Naive thymus-derived CD8-positive, alpha-beta T cell (primary cell): ENCODE measurements at regions not wholly inside any gene's neighbourhood (a gene's known extent, or its start where the extent isn't known, plus 50 kb on each side); places are given as distances from the start of the nearest gene placed in this dataset.
"Not testable (repeated sequence)": the region's sequence is repeated elsewhere in the genome, so short reads cannot be mapped to it uniquely, and the experiment has no call there.

Source experiments
- ATAC-seq, 2 donors: fragments of 150-1000 bp; cut with Tn5 transposase in 1 of 2; sonication (Bioruptor Pico), chemical (Tn5 transposase) in 1 of 2; 1 replicate in 1 of 2; 2 replicates in 1 of 2; pipeline ENCODE4 v1.10.0; 2021; ENCODE audit warnings: mild to moderate bottlenecking in 2 of 2, moderate library complexity in 2 of 2
- POLR2A ChIA-PET: fragments of 350-600 bp; sonication (Branson Sonifier 250); formaldehyde crosslinking; loops from one replicate; lab custom pipeline; 2021; ENCODE audit warnings: antibody characterized with exemption; lab: Charles Lee
- DNase-seq, 10 donors: peaks; one replicate each; pipeline versions ENCODE4 v3.0.0 to v3.0.0-alpha.2; 2020 to 2022
- H3K27ac Mint-ChIP-seq, 10 donors: one replicate each; pipeline ENCODE4 v1.8.0; 2020 to 2022; ENCODE audit warnings: mild to moderate bottlenecking in 10 of 10, mixed read lengths in 10 of 10, moderate library complexity in 4 of 10, inconsistent platforms in 1 of 10
- H3K27me3 Mint-ChIP-seq, 5 donors: one replicate each; pipeline ENCODE4 v1.8.0; 2021 to 2022; ENCODE audit warnings: mixed read lengths in 5 of 5
- H3K36me3 Mint-ChIP-seq, 3 donors: one replicate each; pipeline ENCODE4 v1.8.0; 2020 to 2022; ENCODE audit warnings: mixed read lengths in 3 of 3, mild to moderate bottlenecking in 2 of 3, inconsistent platforms in 1 of 3
- H3K4me1 Mint-ChIP-seq, 4 donors: one replicate each; pipeline ENCODE4 v1.8.0; 2021 to 2022; ENCODE audit warnings: mixed read lengths in 4 of 4
- H3K4me3 Mint-ChIP-seq, 10 donors: one replicate each; pipeline ENCODE4 v1.8.0; 2020 to 2022; ENCODE audit warnings: mild to moderate bottlenecking in 10 of 10, mixed read lengths in 10 of 10, moderate library complexity in 6 of 10, inconsistent platforms in 1 of 10
- H3K9me3 Mint-ChIP-seq, 9 donors: one replicate each; pipeline ENCODE4 v1.8.0; 2020 to 2022; ENCODE audit warnings: mixed read lengths in 9 of 9, mild to moderate bottlenecking in 3 of 9, inconsistent platforms in 1 of 9, moderate library complexity in 1 of 9

DNA sequence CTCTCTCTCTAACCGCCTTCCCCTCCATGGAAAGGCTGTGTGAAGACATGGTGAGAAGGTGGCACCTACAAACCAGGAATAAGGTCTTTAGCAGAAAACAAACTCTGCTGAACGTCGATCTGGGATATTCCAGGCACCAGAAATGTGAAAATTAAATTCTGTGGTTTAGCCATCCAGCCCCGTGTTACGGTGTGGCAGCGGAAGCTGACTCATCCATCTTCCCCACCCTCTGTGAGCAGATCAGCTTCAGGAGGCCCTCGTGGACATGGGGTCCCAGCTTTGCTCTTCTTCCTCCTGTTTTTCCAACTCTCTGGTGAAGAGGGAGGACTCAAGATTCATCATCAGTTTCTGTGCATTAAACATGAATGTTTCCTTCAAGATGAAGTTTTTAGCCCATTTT is 1164.8 kb downstream of the RPIA start:
- ATAC-seq, H3K4me1 Mint-ChIP-seq, H3K27me3 Mint-ChIP-seq, H3K27ac Mint-ChIP-seq, DNase-seq, H3K4me3 Mint-ChIP-seq, POLR2A ChIA-PET, H3K9me3 Mint-ChIP-seq, H3K36me3 Mint-ChIP-seq: not testable (repeated sequence)

DNA sequence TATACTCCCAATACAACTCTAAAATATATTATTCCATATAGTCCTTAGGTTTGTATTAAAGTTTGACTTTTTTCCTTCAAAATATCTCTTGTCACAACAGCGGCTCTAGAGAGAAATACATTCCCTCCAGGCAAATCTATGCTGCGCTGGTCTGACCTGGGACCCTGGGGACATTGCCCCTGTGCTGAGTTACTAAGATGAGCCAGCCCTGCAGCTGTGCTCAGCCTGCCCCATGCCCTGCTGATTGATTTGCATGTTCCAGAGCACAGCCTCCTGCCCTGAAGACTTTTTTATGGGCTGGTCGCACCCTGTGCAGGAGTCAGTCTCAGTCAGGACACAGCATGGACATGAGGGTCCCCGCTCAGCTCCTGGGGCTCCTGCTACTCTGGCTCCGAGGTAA is 1170.7 kb downstream of the RPIA start:
- H3K27me3 Mint-ChIP-seq, POLR2A ChIA-PET, H3K4me1 Mint-ChIP-seq, DNase-seq, H3K9me3 Mint-ChIP-seq, H3K4me3 Mint-ChIP-seq, ATAC-seq, H3K27ac Mint-ChIP-seq, H3K36me3 Mint-ChIP-seq: not testable (repeated sequence)

DNA sequence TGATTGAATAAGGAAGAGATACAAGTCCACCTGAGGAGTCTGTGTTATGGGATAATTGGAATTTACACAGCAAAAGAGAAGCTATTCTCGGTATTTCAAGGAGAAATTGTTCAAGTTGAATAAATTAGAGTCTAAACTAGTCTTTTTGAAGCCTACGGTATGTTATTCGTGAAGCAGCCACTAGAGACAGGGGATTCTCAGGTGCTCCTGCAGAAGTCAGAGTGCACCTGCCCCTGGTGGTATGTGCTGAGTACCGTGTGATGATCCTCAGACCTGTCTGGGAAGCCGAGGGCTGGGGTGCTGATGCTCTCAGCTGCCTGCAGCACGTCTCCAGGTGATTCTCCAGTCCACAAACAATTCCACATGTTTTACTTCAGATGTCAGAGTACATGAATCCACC is 1171.7 kb downstream of the RPIA start:
- DNase-seq, POLR2A ChIA-PET, H3K4me3 Mint-ChIP-seq, ATAC-seq, H3K4me1 Mint-ChIP-seq, H3K27ac Mint-ChIP-seq, H3K9me3 Mint-ChIP-seq, H3K27me3 Mint-ChIP-seq, H3K36me3 Mint-ChIP-seq: not testable (repeated sequence)

DNA sequence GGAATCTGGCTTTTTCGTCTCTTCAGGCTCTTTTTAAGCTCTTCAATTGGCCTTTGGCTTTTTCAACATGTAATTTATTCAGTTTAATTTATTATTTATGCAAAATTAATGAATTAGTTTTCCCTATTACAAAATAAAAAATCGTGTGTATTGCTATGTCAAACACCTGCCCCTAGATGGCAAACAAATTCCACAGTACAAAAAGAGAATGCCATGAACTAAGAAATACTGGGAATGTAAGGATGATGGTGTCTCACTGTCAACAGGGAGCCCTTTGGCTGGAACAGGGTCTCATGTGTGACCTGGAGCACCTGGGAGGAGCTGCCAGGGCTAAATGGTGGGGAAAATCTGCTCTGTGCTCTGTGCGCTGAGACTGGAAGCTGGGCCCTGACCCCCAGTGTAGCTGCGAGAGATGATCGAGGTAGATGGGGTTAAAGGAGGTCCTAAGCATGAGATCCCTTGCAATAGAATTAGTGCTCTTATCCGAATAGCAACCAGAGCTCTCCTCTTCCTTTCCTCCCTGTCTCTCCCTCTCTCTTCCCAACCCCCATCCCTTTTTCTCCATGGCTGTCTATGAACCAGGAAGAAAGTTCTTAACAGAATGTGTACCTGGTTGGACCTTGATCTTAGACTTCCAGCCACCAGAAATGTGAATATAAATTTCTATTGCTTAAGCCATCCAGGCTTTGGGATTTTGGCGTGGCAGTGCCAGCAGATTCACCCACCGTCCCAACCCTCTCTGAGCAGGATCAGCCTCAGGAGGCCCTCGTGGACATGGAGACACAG is 1183.5 kb downstream of the RPIA start:
- DNase-seq, H3K9me3 Mint-ChIP-seq, H3K27me3 Mint-ChIP-seq, H3K4me1 Mint-ChIP-seq, H3K4me3 Mint-ChIP-seq, ATAC-seq, POLR2A ChIA-PET, H3K36me3 Mint-ChIP-seq, H3K27ac Mint-ChIP-seq: not testable (repeated sequence)

DNA sequence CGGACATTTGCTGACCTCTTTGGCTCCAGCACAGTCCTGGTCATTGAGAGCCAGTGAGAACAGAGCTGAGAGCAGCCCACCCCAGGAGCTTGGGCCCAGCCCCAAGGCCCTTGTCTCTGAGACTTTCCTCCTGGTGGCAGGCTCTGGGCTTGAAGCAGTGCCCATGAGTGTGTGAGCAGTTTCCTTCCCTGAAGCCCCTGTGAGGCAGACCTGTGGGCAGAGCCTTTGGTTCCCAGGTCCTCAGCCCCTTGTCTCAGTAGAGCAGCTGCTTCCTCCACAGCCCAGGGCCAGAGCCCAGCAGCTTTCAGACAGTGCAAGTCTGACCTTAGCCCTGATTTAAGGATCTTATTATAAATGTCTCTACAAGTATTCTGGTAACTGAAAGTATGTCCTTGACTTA is 1185.0 kb downstream of the RPIA start:
- DNase-seq, POLR2A ChIA-PET, H3K4me1 Mint-ChIP-seq, ATAC-seq, H3K4me3 Mint-ChIP-seq, H3K9me3 Mint-ChIP-seq, H3K27ac Mint-ChIP-seq, H3K27me3 Mint-ChIP-seq, H3K36me3 Mint-ChIP-seq: not testable (repeated sequence)

DNA sequence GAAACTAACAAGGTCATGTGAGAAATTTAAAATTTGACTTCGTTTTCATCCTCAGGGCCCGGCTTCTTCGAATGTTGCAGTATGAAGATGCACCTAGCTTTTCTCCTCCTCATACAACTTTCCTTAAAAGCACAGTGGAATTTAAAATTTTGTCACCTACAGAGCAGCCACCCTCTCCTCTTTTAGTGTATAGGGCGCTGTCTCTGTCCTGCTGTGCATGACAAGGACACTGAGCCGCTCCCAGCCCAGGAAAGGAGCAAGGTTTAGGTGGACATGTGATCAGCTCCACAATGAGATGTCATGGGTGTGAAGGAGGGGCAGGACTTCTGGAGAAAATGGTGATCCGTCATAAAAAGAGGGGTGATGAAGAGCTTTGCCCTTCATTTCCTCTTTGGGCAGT is 1185.4 kb downstream of the RPIA start:
- H3K4me3 Mint-ChIP-seq, H3K36me3 Mint-ChIP-seq, H3K27ac Mint-ChIP-seq, ATAC-seq, H3K4me1 Mint-ChIP-seq, H3K9me3 Mint-ChIP-seq, POLR2A ChIA-PET, DNase-seq, H3K27me3 Mint-ChIP-seq: not testable (repeated sequence)

DNA sequence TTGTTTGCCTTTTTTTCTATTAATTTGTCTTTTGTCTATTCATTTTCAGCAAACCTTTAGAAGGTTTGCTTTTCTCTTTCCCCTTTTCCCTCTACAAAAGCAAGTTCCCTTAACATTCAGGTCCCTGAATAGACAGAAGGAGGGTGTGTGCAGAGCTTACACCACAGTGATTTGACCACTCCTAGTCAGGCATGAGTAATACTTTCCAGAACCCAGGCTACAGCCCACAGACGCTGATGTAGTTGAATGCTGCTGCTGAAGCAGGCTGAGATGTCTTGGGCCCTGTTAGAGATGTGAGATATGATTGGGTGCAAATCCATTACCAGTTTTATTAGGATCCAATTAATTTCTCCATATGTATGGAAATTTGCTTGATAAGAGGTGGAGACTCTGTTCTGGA is 1191.4 kb downstream of the RPIA start:
- ATAC-seq, H3K4me3 Mint-ChIP-seq, H3K9me3 Mint-ChIP-seq, H3K4me1 Mint-ChIP-seq, H3K27ac Mint-ChIP-seq, DNase-seq, H3K36me3 Mint-ChIP-seq, POLR2A ChIA-PET, H3K27me3 Mint-ChIP-seq: not testable (repeated sequence)

DNA sequence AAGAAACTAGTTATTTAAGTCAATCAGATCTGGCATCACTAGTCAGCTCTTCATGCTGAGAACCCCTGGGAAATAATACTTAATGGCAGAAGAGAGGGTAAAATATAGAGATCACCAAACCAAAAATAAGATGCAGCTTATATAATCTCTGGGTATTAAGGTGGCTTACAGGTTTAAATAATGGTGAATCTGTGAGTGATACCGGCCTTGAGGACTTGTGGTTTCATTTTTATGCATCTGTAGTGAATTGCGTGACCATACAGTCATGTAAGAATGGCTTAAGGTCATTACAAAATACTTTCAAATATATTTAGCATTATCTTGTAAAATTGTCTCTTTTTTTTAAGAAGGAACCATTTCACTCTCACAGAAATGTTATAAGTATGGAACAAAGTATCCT is 1192.2 kb downstream of the RPIA start:
- H3K27me3 Mint-ChIP-seq, H3K4me3 Mint-ChIP-seq, POLR2A ChIA-PET, H3K9me3 Mint-ChIP-seq, H3K4me1 Mint-ChIP-seq, H3K36me3 Mint-ChIP-seq, ATAC-seq, DNase-seq, H3K27ac Mint-ChIP-seq: not testable (repeated sequence)

DNA sequence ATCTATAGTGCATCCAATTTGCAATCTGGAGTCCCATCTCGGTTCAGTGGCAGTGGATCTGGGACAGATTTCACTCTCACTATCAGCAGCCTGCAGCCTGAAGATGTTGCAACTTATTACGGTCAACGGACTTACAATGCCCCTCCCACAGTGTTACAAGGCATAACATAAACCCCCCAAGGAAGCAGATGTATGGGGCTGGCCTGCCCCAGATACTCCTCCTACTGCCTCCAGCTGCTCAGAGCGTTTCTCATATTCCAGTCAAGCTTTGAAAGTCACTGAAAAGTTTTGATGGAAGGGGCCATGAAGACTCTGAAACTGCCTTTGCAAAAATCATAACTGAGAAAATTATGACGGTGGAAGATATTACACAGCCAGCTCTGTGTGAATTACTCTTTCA is 1193.6 kb downstream of the RPIA start:
- H3K27ac Mint-ChIP-seq, H3K4me3 Mint-ChIP-seq, H3K36me3 Mint-ChIP-seq, H3K9me3 Mint-ChIP-seq, DNase-seq, H3K27me3 Mint-ChIP-seq, H3K4me1 Mint-ChIP-seq, ATAC-seq, POLR2A ChIA-PET: not testable (repeated sequence)

DNA sequence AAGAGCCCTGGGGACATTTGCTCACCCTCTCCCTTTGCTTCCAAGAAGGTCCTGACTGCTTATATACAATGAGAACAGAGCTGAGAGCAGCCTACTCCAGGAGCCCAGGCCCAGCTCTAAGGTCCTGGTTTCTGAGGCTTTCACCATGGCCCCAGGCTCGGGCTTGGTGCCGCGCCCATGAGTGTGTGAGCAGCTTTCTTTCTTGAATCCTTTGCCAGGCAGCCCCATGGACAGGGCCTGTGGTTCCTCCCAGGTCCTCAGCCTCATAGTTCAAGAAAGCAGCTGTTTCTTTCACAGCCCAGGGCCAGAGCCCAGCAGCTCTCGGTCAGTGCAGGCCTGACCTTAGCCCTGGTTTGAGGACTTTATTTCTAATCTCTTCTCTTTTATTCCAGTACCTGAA is 1197.2 kb downstream of the RPIA start:
- H3K36me3 Mint-ChIP-seq, H3K9me3 Mint-ChIP-seq, POLR2A ChIA-PET, ATAC-seq, H3K4me1 Mint-ChIP-seq, H3K27me3 Mint-ChIP-seq, H3K4me3 Mint-ChIP-seq, H3K27ac Mint-ChIP-seq, DNase-seq: not testable (repeated sequence)

DNA sequence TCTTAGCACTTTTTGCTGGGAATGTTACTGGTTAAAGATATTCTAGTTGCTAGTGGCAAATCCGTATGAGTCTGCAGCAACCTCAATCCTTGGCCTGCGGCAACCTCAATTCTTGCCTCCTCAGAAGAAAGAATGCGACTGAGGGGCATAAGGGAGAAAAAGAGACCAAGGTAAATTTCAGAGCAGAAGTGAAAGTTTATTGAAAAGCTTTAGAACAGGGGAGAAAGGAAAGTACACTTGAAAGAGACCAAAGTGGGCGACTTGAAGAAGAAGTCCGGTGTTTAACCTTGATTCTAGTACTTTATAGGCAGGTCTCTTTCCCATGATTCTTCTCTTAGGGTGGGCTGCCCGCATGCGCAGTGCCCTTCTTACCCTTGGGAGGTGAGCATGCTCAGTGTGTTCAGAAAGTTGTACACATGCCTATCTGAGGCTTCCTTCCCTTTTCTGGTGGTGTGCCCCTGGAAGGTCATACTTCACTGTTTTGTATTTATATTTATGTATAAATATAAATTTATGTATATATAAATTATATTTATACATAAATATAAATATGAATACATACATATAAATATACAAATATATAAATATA is 1198.8 kb downstream of the RPIA start:
- H3K27ac Mint-ChIP-seq, H3K4me1 Mint-ChIP-seq, H3K4me3 Mint-ChIP-seq, H3K27me3 Mint-ChIP-seq, ATAC-seq, DNase-seq, H3K36me3 Mint-ChIP-seq, POLR2A ChIA-PET, H3K9me3 Mint-ChIP-seq: not testable (repeated sequence)

DNA sequence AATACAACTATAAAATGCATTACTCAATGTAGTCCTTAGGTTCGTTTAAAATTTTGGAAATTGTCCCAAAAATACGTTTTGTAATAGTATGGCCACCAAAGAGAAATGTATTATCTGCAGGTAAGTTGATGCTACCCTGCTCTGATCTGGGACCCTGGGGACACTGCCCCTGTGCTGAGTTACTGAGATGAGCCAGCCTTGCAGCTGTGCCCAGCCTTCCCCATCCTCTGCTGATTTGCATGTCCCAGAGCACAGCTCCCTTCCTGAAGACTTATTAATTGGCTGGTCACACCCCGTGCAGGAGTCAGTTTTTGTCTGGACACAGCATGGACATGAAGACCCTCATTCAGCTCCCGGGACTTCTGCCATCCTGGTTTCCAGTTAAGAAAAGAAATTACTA is 1203.5 kb downstream of the RPIA start:
- ATAC-seq, POLR2A ChIA-PET: not testable (repeated sequence)

DNA sequence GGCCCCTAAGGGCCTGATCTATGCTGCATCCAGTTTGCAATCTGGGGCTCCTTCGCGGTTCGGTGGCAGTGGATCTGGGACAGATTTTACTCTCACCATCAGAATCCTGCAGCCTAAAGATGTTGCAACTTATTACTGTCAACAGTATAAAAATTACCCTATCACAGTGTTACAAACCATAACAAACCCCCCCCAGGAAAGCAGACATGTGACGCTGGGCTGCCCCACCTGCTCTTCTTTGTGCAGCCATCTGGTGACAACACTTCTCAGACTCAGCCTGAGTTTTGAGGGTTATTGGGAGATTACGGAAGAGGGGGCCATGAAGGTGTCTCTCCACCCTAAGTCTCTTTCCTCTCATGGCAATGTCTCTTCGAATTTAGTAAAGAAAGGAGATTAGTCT is 1204.2 kb downstream of the RPIA start:
- ATAC-seq, H3K4me3 Mint-ChIP-seq, H3K27me3 Mint-ChIP-seq, H3K36me3 Mint-ChIP-seq, H3K27ac Mint-ChIP-seq, H3K4me1 Mint-ChIP-seq, H3K9me3 Mint-ChIP-seq, POLR2A ChIA-PET, DNase-seq: not testable (repeated sequence)

More for the DNA sequence above, 1203.5 kb downstream of the RPIA start:
- H3K4me3 Mint-ChIP-seq, H3K27ac Mint-ChIP-seq, H3K4me1 Mint-ChIP-seq, H3K27me3 Mint-ChIP-seq, H3K36me3 Mint-ChIP-seq, H3K9me3 Mint-ChIP-seq, DNase-seq: not testable (repeated sequence)

DNA sequence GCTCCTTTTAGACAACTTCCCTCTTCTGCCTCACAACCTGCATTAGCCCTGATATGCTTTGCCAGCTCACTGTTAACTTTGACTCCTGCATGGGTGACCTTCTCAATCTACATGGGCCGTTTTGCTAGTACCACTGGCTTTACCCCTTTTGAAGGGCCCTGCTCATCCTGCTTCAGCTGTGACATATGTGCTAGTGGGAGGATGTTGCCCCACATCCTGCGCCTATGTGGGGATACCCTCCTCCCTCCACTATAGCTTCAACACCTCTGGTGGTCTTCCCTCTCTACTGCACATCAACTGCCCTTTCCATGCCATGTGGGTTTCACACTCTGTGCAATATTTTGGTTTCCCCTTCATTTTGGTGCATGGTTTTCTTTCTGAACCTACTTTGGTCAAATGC is 1235.5 kb downstream of the RPIA start:
- H3K36me3 Mint-ChIP-seq, H3K27ac Mint-ChIP-seq, ATAC-seq, H3K4me1 Mint-ChIP-seq, H3K9me3 Mint-ChIP-seq, H3K27me3 Mint-ChIP-seq, H3K4me3 Mint-ChIP-seq, POLR2A ChIA-PET, DNase-seq: not testable (repeated sequence)
